ENCODE measurements at regions not wholly inside any gene's neighbourhood (a gene's known extent, or its start where the extent isn't known, plus 50 kb on each side); places are given as distances from the start of the nearest gene placed in this dataset.

- DNase-seq = no peak
Measured at GRCh38 chr4:181692965-181693364, 550.2 kb upstream of the TENM3 start.

GRCh38 chr4:181693517-181693916 lies 549.7 kb upstream of the TENM3 start:
- DNase-seq = no peak

GRCh38 chr4:181698221-181698620 lies 545.0 kb upstream of the TENM3 start:
- DNase-seq = no peak

- DNase-seq = no peak
Measured at GRCh38 chr4:181701214-181701613, 542.0 kb upstream of the TENM3 start.

- no peak for DNase-seq
Measured at GRCh38 chr4:181701894-181702293, 541.3 kb upstream of the TENM3 start.

- no peak for DNase-seq
Measured at GRCh38 chr4:181702864-181703495, 540.2 kb upstream of the TENM3 start.

- DNase-seq = no peak
Measured at GRCh38 chr4:181710143-181710542, 533.1 kb upstream of the TENM3 start.

GRCh38 chr4:181711387-181711786 lies 531.8 kb upstream of the TENM3 start:
- DNase-seq = no peak

GRCh38 chr4:181728305-181728966 lies 514.8 kb upstream of the TENM3 start:
- no peak for DNase-seq

- no peak for DNase-seq
Measured at GRCh38 chr4:181731900-181732299, 511.3 kb upstream of the TENM3 start.

GRCh38 chr4:181737744-181738143 lies 505.5 kb upstream of the TENM3 start:
- DNase-seq = no peak

GRCh38 chr4:181739031-181739430 lies 504.2 kb upstream of the TENM3 start:
- no peak for DNase-seq

- no peak for DNase-seq
Measured at GRCh38 chr4:181741513-181741912, 501.7 kb upstream of the TENM3 start.

GRCh38 chr4:181745933-181746625 lies 497.1 kb upstream of the TENM3 start:
- no peak for DNase-seq

- no peak for DNase-seq
Measured at GRCh38 chr4:181748581-181748980, 494.6 kb upstream of the TENM3 start.

- DNase-seq = no peak
Measured at GRCh38 chr4:181752516-181752915, 490.7 kb upstream of the TENM3 start.

GRCh38 chr4:181753207-181753606 lies 490.0 kb upstream of the TENM3 start:
- no peak for DNase-seq

- DNase-seq = no peak
Measured at GRCh38 chr4:181755846-181756245, 487.4 kb upstream of the TENM3 start.

GRCh38 chr4:181756451-181757095 lies 486.6 kb upstream of the TENM3 start:
- DNase-seq = no peak

GRCh38 chr4:181757098-181757497 lies 486.1 kb upstream of the TENM3 start:
- no peak for DNase-seq

GRCh38 chr4:181757910-181758660 lies 485.1 kb upstream of the TENM3 start:
- no peak for DNase-seq

GRCh38 chr4:181760560-181760959 lies 482.6 kb upstream of the TENM3 start:
- no peak for DNase-seq

- DNase-seq = no peak
Measured at GRCh38 chr4:181761156-181761555, 482.0 kb upstream of the TENM3 start.

All from activated T-cell treated with anti-CD3 and anti-CD28 coated beads for 4 hours (primary cell).